Vagina (tissue), 2 donors: ENCODE measurements at regions not wholly inside any gene's neighbourhood (a gene's known extent, or its start where the extent isn't known, plus 50 kb on each side); places are given as distances from the start of the nearest gene placed in this dataset.

Experiments used
- POLR2AphosphoS5 ChIP-seq, 2 donors: sonication (generic); formaldehyde crosslinking; IDR thresholded peaks; one replicate each; pipeline ENCODE4 v1.9.0; 2017; ENCODE audit warnings: antibody characterized with exemption in 2 of 2, mild to moderate bottlenecking in 2 of 2, low read depth in 1 of 2; ENCODE audit not compliant: insufficient read depth in 1 of 2
- TF ChIP-seq, protein P1 (sequence below), 3 experiments: fragments of 450-650 bp in 2 of 3; fragments of 200-600 bp in 1 of 3; sonication (generic) in 1 of 3; IDR thresholded peaks; one replicate each; pipeline ENCODE4 v1.5.1; 2017 to 2019; ENCODE audit warnings: antibody characterized with exemption in 3 of 3, mild to moderate bottlenecking in 2 of 3, moderate library complexity in 2 of 3

DNA sequence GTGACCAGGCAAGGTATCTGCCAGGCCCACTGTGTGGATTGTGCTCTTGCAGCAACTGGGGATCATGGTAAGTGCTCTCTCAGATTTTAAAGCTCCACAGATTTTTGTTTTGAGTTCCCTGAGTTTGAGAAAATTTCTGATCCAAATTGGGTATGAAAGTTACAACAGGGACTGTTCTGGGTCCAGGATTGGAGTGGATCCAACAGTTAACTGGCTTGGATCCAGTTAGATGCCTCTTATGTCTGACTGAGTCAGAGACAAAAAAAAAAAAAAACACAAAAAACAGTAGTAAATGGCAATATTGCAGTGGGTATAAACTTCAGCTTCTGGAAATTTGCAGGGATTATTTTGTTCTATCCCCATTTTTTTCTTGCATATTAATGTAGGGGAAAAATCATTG is 598.8 kb downstream of the C12orf50 start:
- no peak for TF ChIP-seq POLR2AphosphoS5 (IDR thresholded peaks at IDR 0.05; ENCODE audit: insufficient read depth in 1 of 2, low read depth in 1 of 2)
- TF ChIP-seq, protein P1, sequence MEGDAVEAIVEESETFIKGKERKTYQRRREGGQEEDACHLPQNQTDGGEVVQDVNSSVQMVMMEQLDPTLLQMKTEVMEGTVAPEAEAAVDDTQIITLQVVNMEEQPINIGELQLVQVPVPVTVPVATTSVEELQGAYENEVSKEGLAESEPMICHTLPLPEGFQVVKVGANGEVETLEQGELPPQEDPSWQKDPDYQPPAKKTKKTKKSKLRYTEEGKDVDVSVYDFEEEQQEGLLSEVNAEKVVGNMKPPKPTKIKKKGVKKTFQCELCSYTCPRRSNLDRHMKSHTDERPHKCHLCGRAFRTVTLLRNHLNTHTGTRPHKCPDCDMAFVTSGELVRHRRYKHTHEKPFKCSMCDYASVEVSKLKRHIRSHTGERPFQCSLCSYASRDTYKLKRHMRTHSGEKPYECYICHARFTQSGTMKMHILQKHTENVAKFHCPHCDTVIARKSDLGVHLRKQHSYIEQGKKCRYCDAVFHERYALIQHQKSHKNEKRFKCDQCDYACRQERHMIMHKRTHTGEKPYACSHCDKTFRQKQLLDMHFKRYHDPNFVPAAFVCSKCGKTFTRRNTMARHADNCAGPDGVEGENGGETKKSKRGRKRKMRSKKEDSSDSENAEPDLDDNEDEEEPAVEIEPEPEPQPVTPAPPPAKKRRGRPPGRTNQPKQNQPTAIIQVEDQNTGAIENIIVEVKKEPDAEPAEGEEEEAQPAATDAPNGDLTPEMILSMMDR (IDR thresholded peaks at IDR 0.05): no peak
